ENCODE measurements at regions not wholly inside any gene's neighbourhood (a gene's known extent, or its start where the extent isn't known, plus 50 kb on each side); places are given as distances from the start of the nearest gene placed in this dataset.
A peak's percentile ranks its signal among the peaks of the same experiment; 100 is the strongest.
"Not testable (repeated sequence)": the region's sequence is repeated elsewhere in the genome, so short reads cannot be mapped to it uniquely, and the experiment has no call there.

- DNase-seq (ENCODE audit: low read depth in 2 of 2) = no peak
These were observed 274.8 kb upstream of the UGT8 start for GRCh38 chr4:114323841-114324240.

DNA sequence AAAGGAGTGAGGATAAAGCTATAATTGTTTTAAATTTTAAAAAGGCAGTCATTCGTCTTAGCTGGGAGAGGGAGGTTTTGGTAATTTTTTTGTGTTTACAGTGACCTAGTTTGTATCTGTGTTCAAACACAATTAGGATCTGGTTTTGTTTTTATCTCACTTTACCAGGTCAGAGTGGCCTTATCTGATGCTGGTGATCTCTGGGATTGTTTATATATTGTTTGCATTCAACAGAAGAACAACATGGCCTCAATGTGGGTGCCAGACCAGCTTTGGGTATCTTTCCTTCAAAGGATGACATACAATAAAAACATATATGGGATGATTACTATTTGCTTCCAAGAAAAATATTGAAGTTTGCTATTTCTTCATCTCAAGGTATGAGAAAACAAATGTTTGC lies 272.2 kb upstream of the UGT8 start:
- no peaks in the 10 kb centered on the region for H4K20me1 ChIP-seq (ENCODE audit: control insufficient read depth, extremely low read depth, insufficient read depth, low read length)
- H3K9me3 ChIP-seq (ENCODE audit: control insufficient read depth, insufficient read depth, low read depth, low read length) = no peaks in the 10 kb centered on the region
- no peak overlapping the region for H3K4me3 ChIP-seq (replicated peaks in 1 of 4; ENCODE audit: control extremely low read depth in 1 of 4, insufficient read depth in 1 of 4, low read depth in 3 of 4, low read length in 4 of 4)
- H3K27ac ChIP-seq (ENCODE audit: insufficient read depth, low read length) = no peak overlapping the region
- no peak overlapping the region for H2AFZ ChIP-seq (ENCODE audit: low read length)
- TF ChIP-seq EZH2 (IDR thresholded peaks at IDR 0.05; ENCODE audit: low read length, missing control alignments) = no peak
- TF ChIP-seq, protein P1, sequence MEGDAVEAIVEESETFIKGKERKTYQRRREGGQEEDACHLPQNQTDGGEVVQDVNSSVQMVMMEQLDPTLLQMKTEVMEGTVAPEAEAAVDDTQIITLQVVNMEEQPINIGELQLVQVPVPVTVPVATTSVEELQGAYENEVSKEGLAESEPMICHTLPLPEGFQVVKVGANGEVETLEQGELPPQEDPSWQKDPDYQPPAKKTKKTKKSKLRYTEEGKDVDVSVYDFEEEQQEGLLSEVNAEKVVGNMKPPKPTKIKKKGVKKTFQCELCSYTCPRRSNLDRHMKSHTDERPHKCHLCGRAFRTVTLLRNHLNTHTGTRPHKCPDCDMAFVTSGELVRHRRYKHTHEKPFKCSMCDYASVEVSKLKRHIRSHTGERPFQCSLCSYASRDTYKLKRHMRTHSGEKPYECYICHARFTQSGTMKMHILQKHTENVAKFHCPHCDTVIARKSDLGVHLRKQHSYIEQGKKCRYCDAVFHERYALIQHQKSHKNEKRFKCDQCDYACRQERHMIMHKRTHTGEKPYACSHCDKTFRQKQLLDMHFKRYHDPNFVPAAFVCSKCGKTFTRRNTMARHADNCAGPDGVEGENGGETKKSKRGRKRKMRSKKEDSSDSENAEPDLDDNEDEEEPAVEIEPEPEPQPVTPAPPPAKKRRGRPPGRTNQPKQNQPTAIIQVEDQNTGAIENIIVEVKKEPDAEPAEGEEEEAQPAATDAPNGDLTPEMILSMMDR (conservative IDR thresholded peaks at IDR 0.05 in 1 of 2, IDR thresholded peaks at IDR 0.05 in 1 of 2; ENCODE audit: low read depth in 1 of 2, low read length in 2 of 2) = no peak
- no peaks in the 10 kb centered on the region for H3K27me3 ChIP-seq (ENCODE audit: control insufficient read depth, insufficient read depth, low read length)
- no peak overlapping the region for H3K4me2 ChIP-seq (ENCODE audit: extremely low read depth, insufficient read depth, low read length)
- no peak for DNase-seq (ENCODE audit: low read depth in 2 of 2)
- H3K36me3 ChIP-seq (ENCODE audit: control insufficient read depth, insufficient read depth, low read length) = no peaks in the 10 kb centered on the region
- no peaks in the 10 kb centered on the region for H3K79me2 ChIP-seq (ENCODE audit: control insufficient read depth, insufficient read depth, low read length)
- no peaks in the 10 kb centered on the region for H3K4me1 ChIP-seq (ENCODE audit: control insufficient read depth, extremely low read depth, insufficient read depth, low read length)
- H3K9ac ChIP-seq (ENCODE audit: insufficient read depth, low read length) = no peak overlapping the region

More at GRCh38 chr4:114323841-114324240, 274.8 kb upstream of the UGT8 start:
- H2AFZ ChIP-seq (ENCODE audit: low read length) = peak overlapping the region; percentile 5
- no peaks in the 10 kb centered on the region for H3K9me3 ChIP-seq (ENCODE audit: control insufficient read depth, insufficient read depth, low read depth, low read length)
- H3K36me3 ChIP-seq (ENCODE audit: control insufficient read depth, insufficient read depth, low read length) = no peaks in the 10 kb centered on the region
- H3K4me2 ChIP-seq (ENCODE audit: extremely low read depth, insufficient read depth, low read length) = no peak overlapping the region
- no peaks in the 10 kb centered on the region for H3K79me2 ChIP-seq (ENCODE audit: control insufficient read depth, insufficient read depth, low read length)
- no peak overlapping the region for H3K4me3 ChIP-seq (replicated peaks in 1 of 4; ENCODE audit: control extremely low read depth in 1 of 4, insufficient read depth in 1 of 4, low read depth in 3 of 4, low read length in 4 of 4)
- H3K9ac ChIP-seq (ENCODE audit: insufficient read depth, low read length) = no peak overlapping the region
- no peak overlapping the region for H3K27ac ChIP-seq (ENCODE audit: insufficient read depth, low read length)
- TF ChIP-seq, protein P1 (conservative IDR thresholded peaks at IDR 0.05 in 1 of 2, IDR thresholded peaks at IDR 0.05 in 1 of 2; ENCODE audit: low read depth in 1 of 2, low read length in 2 of 2) = no peak
- no peak for TF ChIP-seq EZH2 (IDR thresholded peaks at IDR 0.05; ENCODE audit: low read length, missing control alignments)
- no peaks in the 10 kb centered on the region for H3K4me1 ChIP-seq (ENCODE audit: control insufficient read depth, extremely low read depth, insufficient read depth, low read length)
- H4K20me1 ChIP-seq (ENCODE audit: control insufficient read depth, extremely low read depth, insufficient read depth, low read length) = no peaks in the 10 kb centered on the region
- H3K27me3 ChIP-seq (ENCODE audit: control insufficient read depth, insufficient read depth, low read length) = no peaks in the 10 kb centered on the region

DNA sequence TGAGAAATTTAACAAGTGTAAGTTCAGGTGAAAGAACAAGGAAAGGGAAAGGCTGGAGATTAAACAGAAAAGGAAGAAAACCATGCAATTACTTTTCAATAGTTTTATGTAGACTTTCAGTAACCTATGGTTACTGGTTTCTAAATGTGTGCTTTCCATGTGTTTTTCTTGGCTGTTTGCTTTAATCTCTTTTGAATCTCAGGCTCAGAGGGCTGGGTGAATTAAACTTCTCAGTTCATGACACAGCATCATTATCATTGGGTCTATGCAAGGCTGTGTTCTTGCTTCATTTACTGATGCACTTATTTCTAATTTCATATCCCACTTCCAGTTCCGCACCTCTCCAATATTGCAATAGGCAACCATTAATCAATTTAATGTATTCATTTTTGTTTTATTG lies 266.5 kb upstream of the UGT8 start:
- no peaks in the 10 kb centered on the region for H3K79me2 ChIP-seq (ENCODE audit: control insufficient read depth, insufficient read depth, low read length)
- H3K4me3 ChIP-seq (replicated peaks in 1 of 4; ENCODE audit: control extremely low read depth in 1 of 4, insufficient read depth in 1 of 4, low read depth in 3 of 4, low read length in 4 of 4) = no peak overlapping the region
- no peaks in the 10 kb centered on the region for H3K36me3 ChIP-seq (ENCODE audit: control insufficient read depth, insufficient read depth, low read length)
- H3K9ac ChIP-seq (ENCODE audit: insufficient read depth, low read length) = no peak overlapping the region
- no peaks in the 10 kb centered on the region for H3K4me1 ChIP-seq (ENCODE audit: control insufficient read depth, extremely low read depth, insufficient read depth, low read length)
- H3K9me3 ChIP-seq (ENCODE audit: control insufficient read depth, insufficient read depth, low read depth, low read length) = no peaks in the 10 kb centered on the region
- no peaks in the 10 kb centered on the region for H4K20me1 ChIP-seq (ENCODE audit: control insufficient read depth, extremely low read depth, insufficient read depth, low read length)
- H2AFZ ChIP-seq (ENCODE audit: low read length) = no peak overlapping the region
- DNase-seq (ENCODE audit: low read depth in 2 of 2) = no peak
- TF ChIP-seq, protein P1 (conservative IDR thresholded peaks at IDR 0.05 in 1 of 2, IDR thresholded peaks at IDR 0.05 in 1 of 2; ENCODE audit: low read depth in 1 of 2, low read length in 2 of 2) = no peak
- TF ChIP-seq EZH2 (IDR thresholded peaks at IDR 0.05; ENCODE audit: low read length, missing control alignments) = no peak
- H3K27ac ChIP-seq (ENCODE audit: insufficient read depth, low read length) = no peak overlapping the region
- H3K4me2 ChIP-seq (ENCODE audit: extremely low read depth, insufficient read depth, low read length) = no peak overlapping the region
- no peaks in the 10 kb centered on the region for H3K27me3 ChIP-seq (ENCODE audit: control insufficient read depth, insufficient read depth, low read length)

DNA sequence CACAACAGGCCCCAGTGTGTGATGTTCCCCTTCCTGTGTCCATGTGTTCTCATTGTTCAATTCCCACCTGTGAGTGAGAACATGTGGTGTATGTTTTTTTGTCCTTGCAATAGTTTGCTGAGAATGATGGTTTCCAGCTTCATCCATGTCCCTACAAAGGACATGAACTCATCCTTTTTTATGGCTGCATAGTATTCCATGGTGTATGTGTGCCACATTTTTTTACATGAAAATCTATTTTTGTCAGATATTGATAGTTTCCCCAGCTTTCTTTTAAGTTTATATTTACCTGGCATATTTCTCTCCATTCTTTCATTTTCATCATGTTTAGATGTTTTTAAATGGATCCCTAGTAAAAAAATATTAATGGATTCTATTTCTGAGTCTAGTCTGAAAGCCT lies 264.2 kb upstream of the UGT8 start:
- H3K36me3 ChIP-seq (ENCODE audit: control insufficient read depth, insufficient read depth, low read length); H3K27me3 ChIP-seq (ENCODE audit: control insufficient read depth, insufficient read depth, low read length); H3K9me3 ChIP-seq (ENCODE audit: control insufficient read depth, insufficient read depth, low read depth, low read length); H3K4me3 ChIP-seq (replicated peaks in 1 of 4; ENCODE audit: control extremely low read depth in 1 of 4, insufficient read depth in 1 of 4, low read depth in 3 of 4, low read length in 4 of 4); H3K27ac ChIP-seq (ENCODE audit: insufficient read depth, low read length); H3K9ac ChIP-seq (ENCODE audit: insufficient read depth, low read length); H3K4me1 ChIP-seq (ENCODE audit: control insufficient read depth, extremely low read depth, insufficient read depth, low read length); H4K20me1 ChIP-seq (ENCODE audit: control insufficient read depth, extremely low read depth, insufficient read depth, low read length); DNase-seq (ENCODE audit: low read depth in 2 of 2); H3K79me2 ChIP-seq (ENCODE audit: control insufficient read depth, insufficient read depth, low read length); H3K4me2 ChIP-seq (ENCODE audit: extremely low read depth, insufficient read depth, low read length); H2AFZ ChIP-seq (ENCODE audit: low read length): not testable (repeated sequence)

Data from fibroblast of lung (primary cell).